ENCODE measurements at regions not wholly inside any gene's neighbourhood (a gene's known extent, or its start where the extent isn't known, plus 50 kb on each side); places are given as distances from the start of the nearest gene placed in this dataset.

DNA sequence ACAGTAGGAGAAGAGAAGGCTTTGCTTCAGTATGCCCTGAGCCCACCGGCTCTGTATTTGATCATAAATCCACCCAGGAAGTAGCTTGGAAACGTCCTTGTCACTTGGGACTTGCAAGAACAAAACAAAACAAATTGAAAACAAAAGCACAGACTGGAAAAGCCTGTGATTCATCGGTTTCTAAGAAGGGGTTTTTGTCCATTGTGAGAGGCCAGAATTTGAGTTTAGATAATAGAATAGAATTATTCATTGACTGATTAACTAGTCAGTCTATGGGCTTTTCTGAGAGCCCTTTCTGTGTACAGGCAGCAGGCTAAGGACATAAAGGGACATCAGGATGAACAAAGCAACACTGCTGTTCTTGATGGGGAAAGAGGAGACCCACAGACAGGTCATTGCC lies 424.8 kb downstream of the IRX1 start:
- Histone ChIP-seq H3K9ac (ENCODE audit: low read depth in 2 of 2, low read length in 2 of 2) (no peak overlapping the region), H3K36me3 (no peaks in the 10 kb centered on the region), H3K27ac (no peak overlapping the region), H3K4me3 (no peak overlapping the region), H3K27me3 (no peaks in the 10 kb centered on the region), H3K4me1 (no peaks in the 10 kb centered on the region), H3K9me3 (no peaks in the 10 kb centered on the region)
- intact Hi-C loops (cut with DNase I) = no loop called here
- TF ChIP-seq CTCF (IDR thresholded peaks at IDR 0.05) = no peak
- DNase-seq = no peak

DNA sequence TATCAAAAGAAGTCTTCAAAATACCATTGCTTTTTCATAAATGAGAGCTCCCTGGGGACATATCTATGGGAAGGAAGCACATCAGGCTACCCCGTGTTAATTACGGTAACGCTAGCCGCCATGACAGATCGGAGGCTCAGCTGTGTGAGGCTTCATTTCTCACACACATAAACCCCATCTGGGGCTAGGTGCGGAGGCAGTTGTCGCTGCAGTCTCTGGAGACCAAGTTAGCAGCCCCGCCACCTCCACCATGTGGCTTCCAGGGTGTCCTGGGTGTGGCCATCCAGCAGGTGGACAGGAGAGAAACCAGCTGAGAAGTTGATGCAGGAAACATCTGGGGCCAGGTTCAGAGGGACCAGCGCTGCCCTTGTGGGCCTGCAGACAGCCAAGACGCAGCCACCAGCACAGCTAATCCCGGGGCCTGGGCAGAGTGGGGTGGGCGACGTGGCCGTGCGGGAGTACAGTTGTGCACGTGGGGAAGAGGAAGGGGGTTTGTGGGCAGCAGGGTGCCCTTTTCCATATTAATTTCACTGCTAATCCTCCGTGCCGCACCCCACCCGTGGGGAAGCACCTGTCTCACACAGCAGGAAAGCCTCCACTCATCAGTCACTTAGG lies 426.5 kb downstream of the IRX1 start:
- Histone ChIP-seq H3K9me3 (no peaks in the 10 kb centered on the region), H3K27me3 (no peaks in the 10 kb centered on the region), H3K4me3 (no peak overlapping the region), H3K9ac (ENCODE audit: low read depth in 2 of 2, low read length in 2 of 2) (no peak overlapping the region), H3K4me1 (no peaks in the 10 kb centered on the region), H3K27ac (no peak overlapping the region), H3K36me3 (no peaks in the 10 kb centered on the region)
- no peak for TF ChIP-seq CTCF (IDR thresholded peaks at IDR 0.05)
- intact Hi-C loops (cut with DNase I) = no loop called here
- no peak for DNase-seq

GRCh38 chr5:4023091-4023752 lies 427.6 kb downstream of the IRX1 start:
- intact Hi-C loops (cut with DNase I) = no loop called here
- TF ChIP-seq CTCF (IDR thresholded peaks at IDR 0.05) = no peak
- DNase-seq = no peak
- Histone ChIP-seq H3K9me3 (no peaks in the 10 kb centered on the region), H3K4me1 (no peaks in the 10 kb centered on the region), H3K4me3 (no peak overlapping the region), H3K27me3 (no peaks in the 10 kb centered on the region), H3K36me3 (no peaks in the 10 kb centered on the region), H3K27ac (no peak overlapping the region), H3K9ac (ENCODE audit: low read depth in 2 of 2, low read length in 2 of 2) (no peak overlapping the region)

DNA sequence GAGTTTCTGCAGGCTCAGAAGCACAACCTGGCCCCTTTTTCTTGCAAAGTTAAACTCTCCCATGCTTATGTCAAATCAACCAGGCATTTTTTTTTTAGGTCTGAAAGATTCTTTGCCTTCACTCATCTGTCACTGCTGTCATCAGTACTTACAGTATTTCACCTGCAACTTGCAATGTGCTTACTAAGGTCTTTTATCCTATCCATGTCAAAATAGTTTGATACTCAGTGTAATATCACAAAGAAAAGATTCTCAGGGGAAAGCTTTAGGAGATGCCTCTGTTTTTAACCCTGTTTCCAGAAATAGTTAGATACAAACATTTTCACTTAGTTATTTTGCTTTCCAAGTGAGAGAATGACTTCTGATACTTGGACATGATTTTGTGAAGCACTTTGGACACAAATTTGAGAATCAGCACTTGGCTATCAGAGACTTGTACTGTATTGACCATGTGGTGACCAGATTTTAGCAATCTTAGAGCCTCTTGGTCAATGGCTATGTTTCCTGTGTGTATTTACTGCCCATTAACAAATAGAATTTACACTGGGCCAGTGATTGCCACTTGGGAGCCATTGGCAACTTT lies 428.2 kb downstream of the IRX1 start:
- no peak for TF ChIP-seq CTCF (IDR thresholded peaks at IDR 0.05)
- no peak overlapping the region for H3K27ac ChIP-seq
- H3K9me3 ChIP-seq = no peaks in the 10 kb centered on the region
- H3K36me3 ChIP-seq = no peaks in the 10 kb centered on the region
- no peak overlapping the region for H3K4me3 ChIP-seq
- H3K4me1 ChIP-seq = no peaks in the 10 kb centered on the region
- no peak overlapping the region for H3K9ac ChIP-seq (ENCODE audit: low read depth in 2 of 2, low read length in 2 of 2)
- DNase-seq = no peak
- no peaks in the 10 kb centered on the region for H3K27me3 ChIP-seq
- intact Hi-C loops (cut with DNase I) = no loop called here

DNA sequence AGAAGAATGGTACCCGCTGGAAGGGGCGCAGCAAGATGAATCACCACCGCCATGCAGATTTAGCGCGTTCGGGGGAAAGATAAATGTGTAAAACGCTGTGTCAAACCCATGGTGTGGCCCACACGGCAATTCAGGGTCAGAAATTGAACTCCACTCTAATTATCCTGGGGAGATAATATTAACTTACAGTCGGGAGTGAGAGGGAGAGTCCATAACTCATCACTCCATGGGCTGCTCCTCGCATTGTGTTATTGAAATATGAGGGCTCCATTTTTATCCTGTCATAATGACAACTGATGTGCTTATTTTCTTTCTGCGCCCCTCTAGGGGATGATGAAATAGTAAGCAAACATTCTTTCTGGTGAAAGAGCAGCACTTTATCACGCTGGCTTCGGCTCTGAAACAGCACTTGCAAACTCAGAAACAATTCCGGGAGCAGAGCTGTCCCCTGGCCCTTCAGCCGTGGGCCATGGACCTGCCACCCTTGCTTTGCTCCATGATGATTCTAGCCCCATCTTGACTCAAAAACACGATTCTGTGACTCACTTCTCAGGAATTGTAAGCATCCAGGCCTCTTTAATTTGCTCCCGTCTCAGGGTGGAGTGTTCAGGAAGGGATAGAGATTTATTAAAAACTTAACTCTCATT lies 431.6 kb downstream of the IRX1 start:
- DNase-seq = no peak
- no peak overlapping the region for H3K9ac ChIP-seq (ENCODE audit: low read depth in 2 of 2, low read length in 2 of 2)
- TF ChIP-seq CTCF (IDR thresholded peaks at IDR 0.05) = no peak
- H3K4me1 ChIP-seq = no peaks in the 10 kb centered on the region
- H3K36me3 ChIP-seq = no peaks in the 10 kb centered on the region
- no peaks in the 10 kb centered on the region for H3K27me3 ChIP-seq
- no peak overlapping the region for H3K27ac ChIP-seq
- intact Hi-C loops (cut with DNase I) = no loop called here
- H3K4me3 ChIP-seq = no peak overlapping the region
- H3K9me3 ChIP-seq = no peaks in the 10 kb centered on the region

Data from colonic mucosa (tissue), 4 donors.